Stomach (tissue), 8 donors: ENCODE measurements at regions not wholly inside any gene's neighbourhood (a gene's known extent, or its start where the extent isn't known, plus 50 kb on each side); places are given as distances from the start of the nearest gene placed in this dataset.

Experiments
- DNase-seq, 2 donors: peaks; one replicate each; pipeline versions ENCODE4 v3.0.0 to v3.0.0-alpha.2; 2013 to 2019
- H3K27ac ChIP-seq, 5 donors: fragments of 200-600 bp in 4 of 5; sonication (generic) in 4 of 5; one replicate each; pipeline ENCODE4 v1.5.1; 2013 to 2019; ENCODE audit warnings: mild to moderate bottlenecking in 1 of 5, moderate library complexity in 1 of 5
- H3K27me3 ChIP-seq, 3 donors: fragments of 200-600 bp; sonication (generic); one replicate each; pipeline ENCODE4 v1.5.1; 2017 to 2019; ENCODE audit warnings: mixed run types in 1 of 3
- H3K36me3 ChIP-seq, 4 donors: fragments of 200-600 bp; sonication (generic); 1 replicate in 3 of 4; 2 replicates in 1 of 4; pipeline ENCODE4 v1.5.1; 2016 to 2019
- H3K4me1 ChIP-seq, 4 donors: fragments of 200-600 bp; sonication (generic); one replicate each; pipeline ENCODE4 v1.5.1; 2016 to 2019
- H3K4me3 ChIP-seq, 4 donors: fragments of 200-600 bp; sonication (generic) in 3 of 4; one replicate each; pipeline ENCODE4 v1.5.1; 2016 to 2019; ENCODE audit warnings: mild to moderate bottlenecking in 1 of 4
- H3K9me3 ChIP-seq, 4 donors: fragments of 200-600 bp; sonication (generic); one replicate each; pipeline ENCODE4 v1.5.1; 2016 to 2019
- CTCF ChIP-seq, 7 experiments: fragments of 450-650 bp in 4 of 7; fragments of 200-600 bp in 3 of 7; sonication (generic) in 3 of 7; IDR thresholded peaks; one replicate each; pipeline ENCODE4 v1.5.1; 2016 to 2019; ENCODE audit warnings: antibody characterized with exemption in 7 of 7, control low read depth in 2 of 7, mild to moderate bottlenecking in 1 of 7
- EP300 ChIP-seq: sonication (generic); formaldehyde crosslinking; IDR thresholded peaks from one replicate; pipeline ENCODE4 v1.6.1; 2017; ENCODE audit warnings: antibody characterized with exemption
- POLR2A ChIP-seq, 4 donors: fragments of 450-650 bp; IDR thresholded peaks; one replicate each; pipeline ENCODE4 v1.6.1; 2016; ENCODE audit warnings: antibody characterized with exemption in 4 of 4, control low read depth in 2 of 4, mild to moderate bottlenecking in 1 of 4, moderate library complexity in 1 of 4
- POLR2AphosphoS5 ChIP-seq, 3 donors: sonication (generic); formaldehyde crosslinking; IDR thresholded peaks; one replicate each; pipeline ENCODE4 v1.6.1; 2016; ENCODE audit warnings: antibody characterized with exemption in 3 of 3
- WGBS, 5 donors: extraction: QIAGEN DNeasy Blood & Tissue Kit in 3 of 5; methylation state at CpG; one replicate each; pipeline versions ENCODE4 v1.1.5 to v1.1.7; 2013 to 2018; 5-methylcytosine and 5-hydroxymethylcytosine counted together
- intact Hi-C: fragments of 100-400 bp; cut with DNase I; formaldehyde crosslinking; loops from one replicate; pipeline ENCODE4 v1.15.1; 2023; ENCODE audit warnings: low total_unique reads
- donor health status: healthy with polysubstance abuse.
- donor health status: Bipolar disorder and iron deficiency.
- donor health status: healthy.

- Histone ChIP-seq H3K27ac (no peak overlapping the region), H3K4me3 (no peak overlapping the region), H3K4me1 (peaks cover 0 to 8% (median 0%) of the 10 kb centered on the region in 4 donors), H3K27me3 (no peaks in the 10 kb centered on the region), H3K36me3 (no peaks in the 10 kb centered on the region), H3K9me3 (peaks cover 0 to 8% (median 3%) of the 10 kb centered on the region in 4 donors)
- no peak for DNase-seq
- whole genome bisulfite sequencing, 5 donors, result 92 to 95% (median 93%) methylated on average over 18 to 41 of the region's 41 CpGs
- intact Hi-C loops, result no loop called here
- TF ChIP-seq POLR2AphosphoS5 (IDR thresholded peaks at IDR 0.05), result no peak
- TF ChIP-seq CTCF (IDR thresholded peaks at IDR 0.05), result no peak
- no peak for TF ChIP-seq POLR2A (IDR thresholded peaks at IDR 0.05)
- no peak for TF ChIP-seq EP300
Observed at GRCh38 chr4:158043971-158044618, 128.7 kb downstream of the GASK1B start.

- no peak for TF ChIP-seq POLR2AphosphoS5 (IDR thresholded peaks at IDR 0.05)
- no peak for TF ChIP-seq POLR2A (IDR thresholded peaks at IDR 0.05)
- TF ChIP-seq EP300, result no peak
- TF ChIP-seq CTCF (IDR thresholded peaks at IDR 0.05), result no peak
- Histone ChIP-seq H3K36me3 (no peaks in the 10 kb centered on the region), H3K27me3 (no peaks in the 10 kb centered on the region), H3K4me3 (no peak overlapping the region), H3K4me1 (peaks cover 0 to 8% (median 0%) of the 10 kb centered on the region in 4 donors), H3K9me3 (peaks cover 0 to 18% (median 7%) of the 10 kb centered on the region in 4 donors), H3K27ac (no peak overlapping the region)
- intact Hi-C loops, result no loop called here
- DNase-seq, result no peak
Observed at GRCh38 chr4:158042591-158043030, 130.2 kb downstream of the GASK1B start.

- Histone ChIP-seq H3K27me3 (no peaks in the 10 kb centered on the region), H3K4me3 (no peak overlapping the region), H3K36me3 (no peaks in the 10 kb centered on the region), H3K9me3 (peaks cover 0 to 18% (median 7%) of the 10 kb centered on the region in 4 donors), H3K4me1 (peaks cover 0 to 9% (median 0%) of the 10 kb centered on the region in 4 donors), H3K27ac (no peak overlapping the region)
- no peak for DNase-seq
- TF ChIP-seq POLR2A (IDR thresholded peaks at IDR 0.05) (no peak), EP300 (no peak), POLR2AphosphoS5 (IDR thresholded peaks at IDR 0.05) (no peak), CTCF (IDR thresholded peaks at IDR 0.05) (no peak)
- intact Hi-C loops, result no loop called here
Observed at GRCh38 chr4:158038718-158039117, 134.1 kb downstream of the GASK1B start.

- WGBS, 5 donors, result 93 to 100% (median 96%) methylated on average over 1 of the region's 1 CpG
Observed at GRCh38 chr4:158036998-158037397, 135.8 kb downstream of the GASK1B start.

More at GRCh38 chr4:158036998-158037397, 135.8 kb downstream of the GASK1B start:
- TF ChIP-seq EP300, result no peak
- no peak for TF ChIP-seq POLR2AphosphoS5 (IDR thresholded peaks at IDR 0.05)
- TF ChIP-seq POLR2A (IDR thresholded peaks at IDR 0.05), result no peak
- no peak for TF ChIP-seq CTCF (IDR thresholded peaks at IDR 0.05)
- H3K4me1 ChIP-seq, result peaks cover 0 to 11% (median 6%) of the 10 kb centered on the region in 4 donors
- DNase-seq, result no peak
- intact Hi-C loops, result no loop called here
- H3K27me3 ChIP-seq, result no peaks in the 10 kb centered on the region
- H3K9me3 ChIP-seq, result peaks cover 0 to 18% (median 7%) of the 10 kb centered on the region in 4 donors
- no peak overlapping the region for H3K27ac ChIP-seq
- no peak overlapping the region for H3K4me3 ChIP-seq
- H3K36me3 ChIP-seq, result no peaks in the 10 kb centered on the region
